ENCODE measurements at regions not wholly inside any gene's neighbourhood (a gene's known extent, or its start where the extent isn't known, plus 50 kb on each side); places are given as distances from the start of the nearest gene placed in this dataset.

DNA sequence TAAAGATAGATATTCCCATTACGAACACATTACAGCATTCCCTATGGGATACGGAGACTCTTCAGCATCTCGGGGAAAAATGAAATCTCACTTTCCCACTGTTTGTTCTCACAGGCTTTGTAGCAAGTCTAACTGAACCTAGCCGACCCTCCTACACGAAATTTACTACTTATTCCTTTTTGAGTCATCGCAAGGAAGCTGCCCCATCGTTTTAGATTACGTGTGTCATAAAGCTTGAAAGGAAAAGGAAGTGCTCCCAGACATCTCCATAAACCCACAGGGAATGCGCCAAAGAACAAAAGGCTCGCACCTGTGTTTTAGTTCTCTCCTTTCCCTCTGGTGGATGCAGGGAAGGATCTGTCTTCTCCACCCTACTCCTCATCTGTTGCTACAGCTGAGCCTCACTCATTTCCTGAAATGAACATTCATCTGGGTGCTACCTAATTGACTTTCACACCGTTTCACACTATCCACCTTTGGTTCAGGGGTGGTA is 76.2 kb upstream of the STK39 start:
- TF ChIP-seq, protein P1, sequence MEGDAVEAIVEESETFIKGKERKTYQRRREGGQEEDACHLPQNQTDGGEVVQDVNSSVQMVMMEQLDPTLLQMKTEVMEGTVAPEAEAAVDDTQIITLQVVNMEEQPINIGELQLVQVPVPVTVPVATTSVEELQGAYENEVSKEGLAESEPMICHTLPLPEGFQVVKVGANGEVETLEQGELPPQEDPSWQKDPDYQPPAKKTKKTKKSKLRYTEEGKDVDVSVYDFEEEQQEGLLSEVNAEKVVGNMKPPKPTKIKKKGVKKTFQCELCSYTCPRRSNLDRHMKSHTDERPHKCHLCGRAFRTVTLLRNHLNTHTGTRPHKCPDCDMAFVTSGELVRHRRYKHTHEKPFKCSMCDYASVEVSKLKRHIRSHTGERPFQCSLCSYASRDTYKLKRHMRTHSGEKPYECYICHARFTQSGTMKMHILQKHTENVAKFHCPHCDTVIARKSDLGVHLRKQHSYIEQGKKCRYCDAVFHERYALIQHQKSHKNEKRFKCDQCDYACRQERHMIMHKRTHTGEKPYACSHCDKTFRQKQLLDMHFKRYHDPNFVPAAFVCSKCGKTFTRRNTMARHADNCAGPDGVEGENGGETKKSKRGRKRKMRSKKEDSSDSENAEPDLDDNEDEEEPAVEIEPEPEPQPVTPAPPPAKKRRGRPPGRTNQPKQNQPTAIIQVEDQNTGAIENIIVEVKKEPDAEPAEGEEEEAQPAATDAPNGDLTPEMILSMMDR (IDR thresholded peaks at IDR 0.05): no peak
- TF ChIP-seq POLR2A (IDR thresholded peaks at IDR 0.05): no peak
